HEK293T (cell line): ENCODE measurements at regions not wholly inside any gene's neighbourhood (a gene's known extent, or its start where the extent isn't known, plus 50 kb on each side); places are given as distances from the start of the nearest gene placed in this dataset.

Experiments
- BHLHE40 ChIP-seq: fragments of 450-650 bp; IDR thresholded peaks from 2 replicates; pipeline ENCODE4 v1.6.1; 2016; ENCODE audit warnings: mild to moderate bottlenecking, moderate library complexity, borderline replicate concordance
- ELF4 ChIP-seq: fragments of 450-650 bp; IDR thresholded peaks from 2 replicates; pipeline ENCODE4 v1.6.1; 2017; ENCODE audit warnings: antibody characterized with exemption
- FOXK2 ChIP-seq: fragments of 450-650 bp; IDR thresholded peaks from 2 replicates; pipeline ENCODE4 v1.6.1; 2016; ENCODE audit warnings: mild to moderate bottlenecking
- HDGF ChIP-seq: fragments of 450-650 bp; IDR thresholded peaks from 2 replicates; pipeline ENCODE4 v1.6.1; 2017; ENCODE audit warnings: antibody characterized with exemption, borderline replicate concordance
- L3MBTL2 ChIP-seq: fragments of 450-650 bp; conservative IDR thresholded peaks from 2 replicates; pipeline ENCODE4 v1.6.1; 2016; ENCODE audit warnings: mild to moderate bottlenecking
- SP1 ChIP-seq: fragments of 450-650 bp; IDR thresholded peaks from 2 replicates; pipeline ENCODE4 v1.6.1; 2017
- SUZ12 ChIP-seq: fragments of 450-650 bp; IDR thresholded peaks from 2 replicates; pipeline ENCODE4 v1.6.1; 2016; ENCODE audit warnings: mild to moderate bottlenecking
- TARDBP ChIP-seq: fragments of 450-650 bp; IDR thresholded peaks from 2 replicates; pipeline ENCODE4 v1.6.1; 2016

DNA sequence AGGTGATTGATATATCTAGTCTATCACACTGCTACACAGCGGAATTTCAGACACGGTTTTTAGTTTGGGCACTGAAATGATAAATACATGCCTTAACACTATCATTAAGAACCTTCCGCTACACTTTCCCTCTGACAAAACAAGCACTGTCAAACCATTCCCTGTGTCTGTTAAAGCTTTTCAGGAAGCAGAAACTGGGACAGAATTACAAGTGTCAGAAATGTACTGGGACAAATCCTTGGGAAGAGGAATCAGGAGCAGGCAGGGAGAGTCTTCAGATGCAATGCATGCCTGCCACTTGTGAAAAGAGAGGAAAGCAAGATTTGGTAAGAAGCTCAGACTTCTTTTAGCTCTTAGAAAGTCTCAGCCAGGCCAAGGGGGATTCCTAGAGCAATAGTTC, 196.8 kb upstream of the PTPRZ1 start:
- TF ChIP-seq ELF4 (no peak), BHLHE40 (no peak), SP1 (no peak), SUZ12 (no peak), FOXK2 (no peak), HDGF (no peak), TARDBP (no peak), L3MBTL2 (no peak)
